ENCODE measurements at regions not wholly inside any gene's neighbourhood (a gene's known extent, or its start where the extent isn't known, plus 50 kb on each side); places are given as distances from the start of the nearest gene placed in this dataset.

DNA sequence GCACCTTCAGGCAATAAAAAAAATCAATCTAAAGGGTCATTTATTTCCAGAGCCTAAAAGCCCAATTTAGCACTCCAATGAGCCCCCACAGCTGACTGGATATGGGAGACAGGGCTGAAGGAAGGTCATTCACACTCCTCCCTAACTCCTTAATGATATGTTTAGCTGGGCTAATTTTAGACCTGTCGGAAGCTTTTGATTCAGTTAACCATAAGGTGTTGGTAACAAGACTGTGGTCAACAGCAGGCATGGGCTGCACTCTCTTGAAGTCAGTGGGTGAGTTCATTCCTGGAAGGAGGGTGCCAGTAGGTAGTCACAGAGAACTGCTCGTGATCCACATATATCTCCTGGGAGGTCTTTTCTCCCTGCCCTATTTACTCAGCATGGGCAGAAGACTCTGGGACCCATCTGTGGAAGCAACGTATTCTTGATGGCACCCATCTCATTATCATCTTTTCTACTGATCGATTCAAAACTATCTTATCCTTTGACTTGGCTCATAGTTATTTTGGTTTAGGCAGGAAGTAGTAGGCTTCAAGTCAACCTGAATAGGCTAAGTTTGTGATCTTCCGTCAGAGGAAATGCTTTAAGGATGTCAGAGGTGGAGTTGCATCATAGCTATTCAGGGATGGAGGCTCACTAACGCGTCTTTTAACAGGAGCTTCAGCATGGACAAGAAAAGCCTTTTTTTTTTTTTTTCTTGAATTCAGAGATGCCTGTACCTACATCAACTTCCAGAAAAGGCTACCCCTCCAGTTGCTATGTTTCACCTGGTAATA is 367.7 kb upstream of the SLC30A5 start:
- Mint-ChIP-seq H3K36me3 (ENCODE audit: low read depth) (no peaks in the 10 kb centered on the region), H3K4me3 (no peak overlapping the region), H3K27ac (no peak overlapping the region), H3K9me3 (ENCODE audit: low read depth) (peaks cover 1% of the 10 kb centered on the region), H3K4me1 (peaks cover 9% of the 10 kb centered on the region), H3K27me3 (no peaks in the 10 kb centered on the region)
- ATAC-seq (no peak), DNase-seq (no peak)
- intact Hi-C loops (cut with DNase I, micrococcal nuclease) = no loop called here
- ChIA-PET POLR2A (interaction anchor here (0.6 kb wide), 1 partner anchor 155 kb away, joined by 3 read pairs; no protein-coding TSS in a partner anchor), CTCF (no interaction called here)

DNA sequence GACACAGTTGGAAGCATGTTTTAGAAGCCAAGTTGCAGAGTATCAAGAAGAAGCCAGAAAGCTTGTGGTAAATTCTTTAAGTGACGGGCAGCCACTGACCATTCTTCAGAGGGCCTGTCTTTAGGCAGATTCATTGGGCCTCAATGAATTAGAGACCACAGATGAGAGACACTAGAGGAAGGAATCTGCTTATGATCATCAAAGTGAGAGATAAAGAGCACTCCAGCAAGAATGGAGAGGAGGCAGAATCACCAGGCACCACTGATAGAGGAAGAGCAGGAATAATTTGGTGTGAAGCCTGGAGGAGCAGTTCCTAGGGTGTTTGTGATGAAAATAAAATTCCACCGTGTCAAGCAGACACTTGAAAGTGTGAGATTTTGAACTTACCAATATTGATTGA is 365.9 kb upstream of the SLC30A5 start:
- no peak overlapping the region for H3K27ac Mint-ChIP-seq
- no peak for ATAC-seq
- no peaks in the 10 kb centered on the region for H3K36me3 Mint-ChIP-seq (ENCODE audit: low read depth)
- intact Hi-C loops (cut with DNase I, micrococcal nuclease) = no loop called here
- no peaks in the 10 kb centered on the region for H3K9me3 Mint-ChIP-seq (ENCODE audit: low read depth)
- H3K4me3 Mint-ChIP-seq = no peak overlapping the region
- H3K4me1 Mint-ChIP-seq = peaks cover 9% of the 10 kb centered on the region
- POLR2A ChIA-PET = no interaction called here
- H3K27me3 Mint-ChIP-seq = no peaks in the 10 kb centered on the region
- no peak for DNase-seq
- CTCF ChIA-PET = no interaction called here

DNA sequence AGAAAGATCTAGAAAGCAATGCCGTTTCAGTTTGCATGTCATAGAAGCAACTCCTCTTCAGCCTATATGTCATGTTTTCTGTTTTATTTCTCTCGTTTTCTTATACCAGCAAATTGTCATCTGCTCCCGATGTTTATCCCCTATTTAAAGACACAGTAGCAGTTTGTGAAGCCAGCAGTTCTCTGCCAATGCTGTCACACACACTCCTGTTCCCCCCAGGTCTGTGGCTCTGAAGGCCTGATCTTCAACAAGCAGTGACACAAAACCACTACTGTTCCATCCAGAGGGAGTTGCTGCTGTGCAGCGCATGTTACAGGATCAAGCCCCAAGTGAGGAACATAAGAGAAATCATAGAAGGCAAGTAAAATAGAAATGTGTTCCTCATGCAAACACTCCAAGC is 364.1 kb upstream of the SLC30A5 start:
- peaks cover 9% of the 10 kb centered on the region for H3K4me1 Mint-ChIP-seq
- POLR2A ChIA-PET = no interaction called here
- no peaks in the 10 kb centered on the region for H3K9me3 Mint-ChIP-seq (ENCODE audit: low read depth)

DNA sequence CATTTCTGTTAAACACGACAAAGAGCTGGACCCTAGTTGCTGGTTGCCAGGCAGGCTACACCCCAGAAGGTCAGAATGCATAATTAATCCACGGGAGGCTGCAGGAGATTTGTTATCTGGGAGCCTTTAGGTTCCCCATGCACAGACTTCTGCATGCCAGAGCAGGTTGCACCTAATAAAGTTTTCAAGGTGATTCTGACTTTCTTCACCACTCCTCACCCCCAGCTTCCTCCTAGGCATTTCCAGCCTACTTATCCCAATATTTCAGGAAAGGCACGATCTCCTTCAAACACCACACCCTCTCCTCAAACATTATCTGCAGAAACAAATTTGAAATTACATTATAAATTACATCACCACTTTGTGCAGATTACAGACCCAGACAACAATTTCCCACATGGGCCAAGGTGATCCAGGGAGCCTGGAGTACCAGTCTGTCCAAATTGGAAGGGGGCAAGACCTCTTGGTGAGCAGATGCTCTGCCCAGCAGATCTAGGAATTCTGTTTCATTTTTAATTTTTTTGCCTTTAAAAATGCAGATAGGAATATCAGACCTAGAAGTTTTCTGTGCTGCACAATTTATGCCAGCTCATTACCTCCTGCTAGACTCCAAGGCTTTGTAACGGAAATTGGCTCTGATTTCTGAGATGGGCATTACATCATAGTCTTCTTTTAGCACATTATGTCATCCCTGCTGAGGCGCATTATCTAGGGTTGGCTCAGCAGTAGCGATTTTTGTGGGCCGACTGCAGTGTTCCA is 363.4 kb upstream of the SLC30A5 start:
- CTCF ChIA-PET = no interaction called here
- Mint-ChIP-seq H3K27me3 (no peaks in the 10 kb centered on the region), H3K27ac (no peak overlapping the region), H3K4me3 (no peak overlapping the region), H3K36me3 (ENCODE audit: low read depth) (no peaks in the 10 kb centered on the region), H3K4me1 (peaks cover 9% of the 10 kb centered on the region), H3K9me3 (ENCODE audit: low read depth) (no peaks in the 10 kb centered on the region)
- intact Hi-C loops (cut with DNase I, micrococcal nuclease) = no loop called here
- DNase-seq (no peak), ATAC-seq (no peak)
- POLR2A ChIA-PET = no interaction called here

More for the DNA sequence above, 364.1 kb upstream of the SLC30A5 start:
- Mint-ChIP-seq H3K27ac (no peak overlapping the region), H3K36me3 (ENCODE audit: low read depth) (no peaks in the 10 kb centered on the region), H3K4me3 (no peak overlapping the region), H3K27me3 (no peaks in the 10 kb centered on the region)
- DNase-seq = no peak
- CTCF ChIA-PET = no interaction called here
- ATAC-seq = no peak
- intact Hi-C loops (cut with DNase I, micrococcal nuclease) = no loop called here

DNA sequence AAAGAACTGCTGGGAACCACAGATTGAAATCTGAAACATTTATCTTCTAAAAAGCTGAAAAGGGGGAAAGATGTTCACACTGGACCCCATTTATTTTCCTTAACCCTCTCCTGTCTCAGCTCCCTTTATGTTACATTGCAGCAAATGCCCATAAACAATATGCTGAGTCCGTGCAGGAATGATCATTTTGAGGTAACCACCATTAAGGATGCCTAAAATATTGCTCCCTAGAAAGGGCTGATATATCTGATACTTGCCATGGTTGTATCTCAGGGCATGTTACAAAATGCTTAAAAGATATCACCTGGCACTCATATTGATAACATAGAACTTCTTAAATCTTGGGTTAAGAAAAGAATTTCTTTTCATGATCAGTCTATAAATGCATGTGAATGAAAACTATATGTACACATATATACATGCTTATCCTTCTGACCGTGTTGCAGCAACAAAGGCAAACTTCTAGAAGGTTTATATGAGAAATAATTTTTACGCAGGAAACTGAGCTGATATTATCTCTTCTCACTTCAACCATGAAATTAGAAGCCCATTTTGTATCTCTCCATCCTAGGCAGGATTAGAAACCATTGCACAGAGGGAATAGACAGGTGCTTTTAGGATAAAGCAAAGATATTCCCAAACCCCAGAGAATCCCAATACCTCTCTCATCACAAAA is 362.7 kb upstream of the SLC30A5 start:
- peaks cover 5% of the 10 kb centered on the region for H3K4me1 Mint-ChIP-seq
- ChIA-PET CTCF (no interaction called here), POLR2A (no interaction called here)
- no peak overlapping the region for H3K27ac Mint-ChIP-seq
- ATAC-seq (no peak), DNase-seq (no peak)
- no peaks in the 10 kb centered on the region for H3K36me3 Mint-ChIP-seq (ENCODE audit: low read depth)
- H3K9me3 Mint-ChIP-seq (ENCODE audit: low read depth) = no peaks in the 10 kb centered on the region
- no peaks in the 10 kb centered on the region for H3K27me3 Mint-ChIP-seq
- H3K4me3 Mint-ChIP-seq = no peak overlapping the region
- intact Hi-C loops (cut with DNase I, micrococcal nuclease) = no loop called here

DNA sequence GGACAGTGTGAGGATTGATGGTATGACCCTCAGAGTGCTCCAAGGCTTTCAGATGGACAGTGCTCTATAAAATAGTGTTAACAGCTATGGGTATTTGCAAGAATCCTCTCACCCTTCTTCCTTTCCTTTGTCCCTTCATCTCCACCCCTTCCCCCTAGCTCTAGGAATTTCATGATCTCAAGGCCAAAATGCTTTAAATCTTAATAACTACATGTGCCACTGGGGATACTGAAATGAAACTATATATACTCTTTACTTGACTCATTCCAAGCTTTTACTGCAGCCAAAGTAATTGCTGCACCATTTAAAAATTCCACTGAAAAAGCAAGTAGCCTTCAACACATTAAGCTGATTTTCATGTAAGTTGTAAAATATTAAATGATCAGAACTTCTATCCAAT is 361.6 kb upstream of the SLC30A5 start:
- intact Hi-C loops (cut with DNase I, micrococcal nuclease) = no loop called here
- Mint-ChIP-seq H3K36me3 (ENCODE audit: low read depth) (no peaks in the 10 kb centered on the region), H3K4me1 (no peaks in the 10 kb centered on the region), H3K27me3 (no peaks in the 10 kb centered on the region), H3K4me3 (no peak overlapping the region), H3K9me3 (ENCODE audit: low read depth) (no peaks in the 10 kb centered on the region), H3K27ac (no peak overlapping the region)
- ChIA-PET CTCF (no interaction called here), POLR2A (no interaction called here)
- ATAC-seq (no peak), DNase-seq (no peak)

DNA sequence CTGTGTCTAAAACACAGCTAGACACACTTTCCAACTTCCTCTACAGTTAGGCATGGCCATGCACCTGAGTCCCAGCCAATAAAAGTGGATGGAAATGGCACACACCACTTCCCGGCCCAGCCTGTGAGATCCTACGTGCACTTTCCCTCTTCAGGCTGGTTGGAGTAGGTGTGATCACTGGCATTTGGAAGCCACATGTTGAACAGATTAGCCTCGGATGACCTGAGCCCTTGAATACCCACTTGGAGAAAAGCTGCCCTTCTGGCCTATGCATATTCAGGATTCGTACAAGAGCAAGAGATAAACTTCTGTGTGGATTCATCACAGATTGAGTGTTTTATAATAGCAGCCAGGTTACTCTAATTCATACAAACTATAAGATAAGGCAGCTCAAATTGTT is 359.0 kb upstream of the SLC30A5 start:
- no peak overlapping the region for H3K4me3 Mint-ChIP-seq
- CTCF ChIA-PET = interaction anchor here (0.6 kb wide), 1 partner anchor 1514 kb away, joined by 4 read pairs; no protein-coding TSS in a partner anchor
- H3K4me1 Mint-ChIP-seq = no peaks in the 10 kb centered on the region

DNA sequence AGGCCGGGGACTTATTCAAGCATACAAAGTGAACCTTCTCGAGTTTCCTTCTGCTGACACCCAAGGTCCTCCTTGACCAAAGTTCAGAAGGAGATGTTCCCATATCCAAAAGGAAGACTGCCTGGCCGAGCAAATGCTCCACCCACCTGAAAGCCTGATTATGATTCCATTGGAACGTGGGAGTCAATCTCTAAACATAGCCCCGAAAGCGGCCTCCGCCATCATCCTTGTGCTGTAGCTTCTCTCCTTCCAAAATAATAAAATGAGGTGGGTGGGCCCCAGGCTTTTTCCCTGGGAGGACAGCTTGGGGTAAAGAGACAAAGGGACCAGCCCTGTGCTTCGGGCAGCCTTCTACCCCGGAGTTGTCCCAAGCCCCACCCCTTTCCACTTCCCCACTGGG is 355.6 kb upstream of the SLC30A5 start:
- Mint-ChIP-seq H3K4me1 (no peaks in the 10 kb centered on the region), H3K36me3 (ENCODE audit: low read depth) (no peaks in the 10 kb centered on the region), H3K27me3 (no peaks in the 10 kb centered on the region), H3K9me3 (ENCODE audit: low read depth) (no peaks in the 10 kb centered on the region), H3K27ac (no peak overlapping the region), H3K4me3 (no peak overlapping the region)
- CTCF ChIA-PET = interaction anchor here (0.6 kb wide), 1 partner anchor 19 kb away, joined by 3 read pairs; no protein-coding TSS in a partner anchor
- POLR2A ChIA-PET = no interaction called here
- DNase-seq (no peak), ATAC-seq (no peak)
- intact Hi-C loops (cut with DNase I, micrococcal nuclease) = no loop called here

More for the DNA sequence above, 359.0 kb upstream of the SLC30A5 start:
- Mint-ChIP-seq H3K9me3 (ENCODE audit: low read depth) (no peaks in the 10 kb centered on the region), H3K27me3 (no peaks in the 10 kb centered on the region), H3K27ac (no peak overlapping the region), H3K36me3 (ENCODE audit: low read depth) (no peaks in the 10 kb centered on the region)
- ATAC-seq = no peak
- no peak for DNase-seq
- intact Hi-C loops (cut with DNase I, micrococcal nuclease) = no loop called here
- POLR2A ChIA-PET = no interaction called here

DNA sequence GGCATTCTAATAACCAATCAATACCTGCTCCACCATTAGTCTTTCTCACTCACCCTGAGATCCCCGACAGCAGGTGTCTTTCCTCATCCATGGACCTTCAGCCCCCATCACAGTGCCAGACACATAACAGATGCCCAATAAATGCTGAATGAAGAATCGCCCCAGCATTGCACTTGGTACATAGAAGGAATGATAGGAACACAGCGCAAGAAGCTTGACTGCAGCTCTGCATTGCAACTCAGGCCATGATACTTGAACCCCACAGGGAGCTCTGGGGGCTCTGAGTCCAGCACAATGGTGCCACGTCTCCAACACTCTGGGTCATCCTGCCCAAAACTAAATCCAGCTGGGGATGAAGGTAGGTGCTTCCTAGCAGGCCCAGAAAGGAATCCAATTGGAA is 355.0 kb upstream of the SLC30A5 start:
- ChIA-PET POLR2A (no interaction called here), CTCF (no interaction called here)
- intact Hi-C loops (cut with DNase I, micrococcal nuclease) = no loop called here
- Mint-ChIP-seq H3K4me1 (no peaks in the 10 kb centered on the region), H3K4me3 (no peak overlapping the region), H3K36me3 (ENCODE audit: low read depth) (no peaks in the 10 kb centered on the region), H3K27me3 (no peaks in the 10 kb centered on the region), H3K9me3 (ENCODE audit: low read depth) (no peaks in the 10 kb centered on the region), H3K27ac (no peak overlapping the region)
- DNase-seq (no peak), ATAC-seq (no peak)

DNA sequence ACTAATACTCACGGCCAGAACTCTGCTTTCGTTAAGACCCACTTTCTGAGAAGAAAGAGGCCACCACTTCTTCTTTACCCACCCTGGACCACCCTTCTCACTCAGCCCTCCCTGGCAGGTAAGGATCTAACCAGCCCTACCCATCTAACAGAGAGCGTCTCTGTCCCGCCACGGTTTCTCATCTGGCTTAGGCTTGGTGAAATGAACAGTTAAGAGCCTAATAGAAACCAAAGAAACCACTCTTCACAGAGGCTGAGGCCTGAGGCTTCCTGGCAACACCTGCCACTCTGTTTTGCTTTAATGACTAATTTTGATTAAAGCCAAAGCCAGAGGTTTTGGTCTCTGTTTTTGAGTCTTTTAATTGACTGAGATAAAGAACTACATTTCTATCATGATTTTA is 354.1 kb upstream of the SLC30A5 start:
- ChIA-PET CTCF (no interaction called here), POLR2A (no interaction called here)
- no peaks in the 10 kb centered on the region for H3K27me3 Mint-ChIP-seq
- no peaks in the 10 kb centered on the region for H3K9me3 Mint-ChIP-seq (ENCODE audit: low read depth)
- no peak for DNase-seq
- H3K4me1 Mint-ChIP-seq = no peaks in the 10 kb centered on the region
- intact Hi-C loops (cut with DNase I, micrococcal nuclease) = no loop called here
- no peak overlapping the region for H3K4me3 Mint-ChIP-seq
- H3K27ac Mint-ChIP-seq = no peak overlapping the region
- ATAC-seq = no peak
- no peaks in the 10 kb centered on the region for H3K36me3 Mint-ChIP-seq (ENCODE audit: low read depth)

DNA sequence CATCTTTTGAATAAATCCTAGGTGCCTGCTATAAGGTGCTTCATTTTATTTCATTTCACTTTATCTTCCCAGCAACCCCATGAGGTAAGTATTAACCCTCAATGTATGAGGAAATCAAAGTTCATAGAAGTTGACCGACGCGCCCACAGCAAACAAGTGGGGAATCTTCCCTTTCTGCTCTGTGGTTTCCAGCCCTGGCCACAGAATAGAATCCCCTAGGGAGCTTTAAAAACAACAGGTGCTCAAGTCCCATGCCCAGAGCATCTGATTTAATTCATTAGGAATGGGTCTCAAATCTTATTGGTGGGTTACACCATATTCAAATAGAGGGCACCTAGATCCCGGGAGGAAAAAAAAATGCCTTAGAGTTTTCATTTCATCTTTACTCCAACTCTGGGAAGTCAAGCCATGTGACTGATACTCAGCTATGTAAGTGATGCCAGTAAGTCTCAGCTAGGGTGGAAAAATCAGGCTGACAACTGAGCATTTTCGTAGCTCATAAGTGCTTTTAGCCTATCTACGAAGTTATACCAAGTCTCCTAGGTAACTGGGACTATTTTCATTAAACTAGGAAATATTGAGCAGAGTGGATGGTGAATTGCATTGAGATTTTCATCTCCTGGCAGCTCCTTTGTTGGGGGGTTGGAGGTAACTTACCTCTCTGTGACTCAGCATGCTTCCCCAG is 353.4 kb upstream of the SLC30A5 start:
- Mint-ChIP-seq H3K4me3 (no peak overlapping the region), H3K36me3 (ENCODE audit: low read depth) (no peaks in the 10 kb centered on the region), H3K27ac (no peak overlapping the region), H3K9me3 (ENCODE audit: low read depth) (no peaks in the 10 kb centered on the region), H3K27me3 (no peaks in the 10 kb centered on the region), H3K4me1 (no peaks in the 10 kb centered on the region)
- DNase-seq (no peak), ATAC-seq (no peak)
- ChIA-PET CTCF (interaction anchor here (0.6 to 0.9 kb wide), 3 partner anchors 10 to 830 kb away, joined by 3 to 4 read pairs (median 4); no protein-coding TSS in a partner anchor), POLR2A (no interaction called here)
- intact Hi-C loops (cut with DNase I, micrococcal nuclease) = no loop called here
